Fibroblast of pulmonary artery (primary cell): ENCODE measurements at regions not wholly inside any gene's neighbourhood (a gene's known extent, or its start where the extent isn't known, plus 50 kb on each side); places are given as distances from the start of the nearest gene placed in this dataset.

ENCODE experiments used
- DNase-seq: peaks from one replicate; pipeline ENCODE4 v3.0.0-alpha.2; 2010; ENCODE audit warnings: low read depth
- H3K4me3 ChIP-seq: replicated peaks from 2 replicates; pipeline ENCODE4 v1.5.1; 2011; ENCODE audit warnings: low read depth, mild to moderate bottlenecking, control low read depth, low read length, moderate library complexity
- CTCF ChIP-seq: IDR thresholded peaks from 2 replicates; pipeline ENCODE4 v1.5.1; 2011; ENCODE audit warnings: mild to moderate bottlenecking, control low read depth, low read length, inconsistent platforms; ENCODE audit errors: missing control alignments

- no peak for DNase-seq
- H3K4me3 ChIP-seq: no peak overlapping the region
- no peak for TF ChIP-seq CTCF
Measured at GRCh38 chr2:146027156-146027555, 1507.2 kb upstream of the ZEB2 start.

- no peak overlapping the region for H3K4me3 ChIP-seq
- no peak for DNase-seq
- no peak for TF ChIP-seq CTCF
Measured at GRCh38 chr2:146025519-146025918, 1505.6 kb upstream of the ZEB2 start.

GRCh38 chr2:146024212-146024743, 1504.4 kb upstream of the ZEB2 start:
- TF ChIP-seq CTCF: no peak
- no peak for DNase-seq
- no peak overlapping the region for H3K4me3 ChIP-seq

GRCh38 chr2:146004462-146004861, 1484.5 kb upstream of the ZEB2 start:
- DNase-seq: peak; percentile 45
- no peak for TF ChIP-seq CTCF

GRCh38 chr2:146003337-146003736, 1483.4 kb upstream of the ZEB2 start:
- no peak for DNase-seq
- TF ChIP-seq CTCF: no peak
- no peak overlapping the region for H3K4me3 ChIP-seq

More at GRCh38 chr2:146004462-146004861, 1484.5 kb upstream of the ZEB2 start:
- no peak overlapping the region for H3K4me3 ChIP-seq

GRCh38 chr2:145994910-145995309, 1475.0 kb upstream of the ZEB2 start:
- DNase-seq: no peak
- TF ChIP-seq CTCF: no peak
- no peak overlapping the region for H3K4me3 ChIP-seq

GRCh38 chr2:145992572-145992971, 1472.7 kb upstream of the ZEB2 start:
- no peak for TF ChIP-seq CTCF
- H3K4me3 ChIP-seq: no peak overlapping the region
- DNase-seq: no peak
